Gastrocnemius medialis (tissue), 4 donors: ENCODE measurements at regions not wholly inside any gene's neighbourhood (a gene's known extent, or its start where the extent isn't known, plus 50 kb on each side); places are given as distances from the start of the nearest gene placed in this dataset.

Experiments
- ATAC-seq, 2 donors: fragments of 150-250 bp; one replicate each; pipeline ENCODE4 v1.9.1; 2016
- DNase-seq, 2 donors: peaks; one replicate each; pipeline ENCODE4 v3.0.0-alpha.2; 2019
- H3K27ac ChIP-seq, 4 donors: fragments of 200-600 bp; sonication (generic); 1 replicate in 1 of 4; 2 replicates in 3 of 4; pipeline ENCODE4 v1.5.1; 2016 to 2018; ENCODE audit warnings: mild to moderate bottlenecking in 2 of 4, moderate library complexity in 1 of 4
- H3K27me3 ChIP-seq, 3 donors: fragments of 200-600 bp; sonication (generic) in 2 of 3; 1 replicate in 1 of 3; 2 replicates in 2 of 3; pipeline versions ENCODE4 v1.5.1 to v1.6.0; 2016 to 2019; ENCODE audit warnings: mild to moderate bottlenecking in 1 of 3, moderate library complexity in 1 of 3
- H3K36me3 ChIP-seq, 2 donors: fragments of 200-600 bp; sonication (generic) in 1 of 2; one replicate each; pipeline ENCODE4 v1.5.1; 2017 to 2018
- H3K4me1 ChIP-seq, 2 donors: fragments of 200-600 bp; sonication (generic) in 1 of 2; one replicate each; pipeline ENCODE4 v1.5.1; 2016 to 2017; ENCODE audit warnings: mild to moderate bottlenecking in 2 of 2
- H3K4me3 ChIP-seq, 4 donors: fragments of 200-600 bp; sonication (generic) in 3 of 4; 1 replicate in 1 of 4; 2 replicates in 3 of 4; pipeline ENCODE4 v1.5.1; 2016 to 2019; ENCODE audit warnings: mild to moderate bottlenecking in 2 of 4
- H3K9me3 ChIP-seq, 3 donors: fragments of 200-600 bp; sonication (generic) in 2 of 3; 1 replicate in 1 of 3; 2 replicates in 2 of 3; pipeline ENCODE4 v1.5.1; 2016 to 2019
- POLR2A ChIP-seq, 2 donors: fragments of 450-650 bp; IDR thresholded peaks; one replicate each; pipeline ENCODE4 v1.6.1; 2017; ENCODE audit warnings: antibody characterized with exemption in 2 of 2, mild to moderate bottlenecking in 2 of 2, moderate library complexity in 2 of 2
- in situ Hi-C, 4 donors: fragments of 200-750 bp; cut with MboI; loops; one replicate each; pipeline versions ENCODE4 v1.15.0 to v1.8.0; 2017; ENCODE audit warnings: low sequenced_read_pairs in 4 of 4
- intact Hi-C: fragments of 100-400 bp; cut with DNase I; formaldehyde crosslinking; loops from one replicate; pipeline ENCODE4 v1.15.1; 2023; ENCODE audit warnings: low total_unique reads
- TF ChIP-seq, protein P1 (sequence below), 5 experiments: fragments of 450-650 bp in 3 of 5; fragments of 200-600 bp in 2 of 5; sonication (generic) in 2 of 5; IDR thresholded peaks in 4 of 5; conservative IDR thresholded peaks in 1 of 5; 1 replicate in 4 of 5; 2 replicates in 1 of 5; pipeline ENCODE4 v1.5.1; 2016 to 2019; ENCODE audit warnings: antibody characterized with exemption in 5 of 5, mild to moderate bottlenecking in 3 of 5, moderate library complexity in 3 of 5

- Histone ChIP-seq H3K9me3 (no peaks in the 10 kb centered on the region), H3K4me1 (no peaks in the 10 kb centered on the region), H3K27ac (no peak overlapping the region), H3K36me3 (no peaks in the 10 kb centered on the region), H3K4me3 (peak overlapping the region in 3 of 4 donors; percentile 48 to 59 (median 57)), H3K27me3 (peaks cover 25 to 31% (median 26%) of the 10 kb centered on the region in 3 donors)
- TF ChIP-seq, protein P1, sequence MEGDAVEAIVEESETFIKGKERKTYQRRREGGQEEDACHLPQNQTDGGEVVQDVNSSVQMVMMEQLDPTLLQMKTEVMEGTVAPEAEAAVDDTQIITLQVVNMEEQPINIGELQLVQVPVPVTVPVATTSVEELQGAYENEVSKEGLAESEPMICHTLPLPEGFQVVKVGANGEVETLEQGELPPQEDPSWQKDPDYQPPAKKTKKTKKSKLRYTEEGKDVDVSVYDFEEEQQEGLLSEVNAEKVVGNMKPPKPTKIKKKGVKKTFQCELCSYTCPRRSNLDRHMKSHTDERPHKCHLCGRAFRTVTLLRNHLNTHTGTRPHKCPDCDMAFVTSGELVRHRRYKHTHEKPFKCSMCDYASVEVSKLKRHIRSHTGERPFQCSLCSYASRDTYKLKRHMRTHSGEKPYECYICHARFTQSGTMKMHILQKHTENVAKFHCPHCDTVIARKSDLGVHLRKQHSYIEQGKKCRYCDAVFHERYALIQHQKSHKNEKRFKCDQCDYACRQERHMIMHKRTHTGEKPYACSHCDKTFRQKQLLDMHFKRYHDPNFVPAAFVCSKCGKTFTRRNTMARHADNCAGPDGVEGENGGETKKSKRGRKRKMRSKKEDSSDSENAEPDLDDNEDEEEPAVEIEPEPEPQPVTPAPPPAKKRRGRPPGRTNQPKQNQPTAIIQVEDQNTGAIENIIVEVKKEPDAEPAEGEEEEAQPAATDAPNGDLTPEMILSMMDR (IDR thresholded peaks at IDR 0.05 in 4 of 5, conservative IDR thresholded peaks at IDR 0.05 in 1 of 5), result no peak
- no peak for TF ChIP-seq POLR2A (IDR thresholded peaks at IDR 0.05)
- DNase-seq (no peak), ATAC-seq (no peak)
- in situ Hi-C loops, result no loop called here
- intact Hi-C loops, result no loop called here
Observed at GRCh38 chr7:57868771-57869483, 418.9 kb downstream of the ZNF716 start.
